Calu3 (cell line): ENCODE measurements at regions not wholly inside any gene's neighbourhood (a gene's known extent, or its start where the extent isn't known, plus 50 kb on each side); places are given as distances from the start of the nearest gene placed in this dataset.

Source experiments
- BruUV-seq: library from RNA; stranded (reverse); fragments of 400-500 nt; replicated peaks from 2 replicates; lab custom pipeline; 2021; lab: Mats Ljungman, UMichigan
- CTCF ChIA-PET: fragments of 300-600 bp; sonication (Branson Sonifier 250); formaldehyde crosslinking; loops from one replicate; lab custom pipeline; 2022; ENCODE audit warnings: antibody characterized with exemption; lab: Charles Lee
- DNase-seq: peaks from one replicate; pipeline ENCODE4 v3.0.0; 2022
- H3K27ac Mint-ChIP-seq: one replicate; pipeline ENCODE4 v1.8.0; 2022; ENCODE audit warnings: mixed read lengths; ENCODE audit not compliant: unreplicated experiment
- H3K27me3 Mint-ChIP-seq: one replicate; pipeline ENCODE4 v1.8.0; 2022; ENCODE audit warnings: mixed read lengths; ENCODE audit not compliant: unreplicated experiment
- H3K36me3 Mint-ChIP-seq: one replicate; pipeline ENCODE4 v1.8.0; 2022; ENCODE audit warnings: mild to moderate bottlenecking, moderate library complexity, mixed read lengths; ENCODE audit not compliant: insufficient read depth, unreplicated experiment
- H3K4me1 Mint-ChIP-seq: one replicate; pipeline ENCODE4 v1.8.0; 2022; ENCODE audit warnings: mild to moderate bottlenecking, low read depth, mixed read lengths; ENCODE audit not compliant: unreplicated experiment
- H3K4me3 Mint-ChIP-seq: one replicate; pipeline ENCODE4 v1.8.0; 2022; ENCODE audit warnings: mild to moderate bottlenecking, low read depth, moderate library complexity, mixed read lengths; ENCODE audit not compliant: unreplicated experiment
- H3K9me3 Mint-ChIP-seq: one replicate; pipeline ENCODE4 v1.8.0; 2022; ENCODE audit warnings: low read depth, mixed read lengths; ENCODE audit not compliant: unreplicated experiment
- CTCF ChIP-seq: fragments of 200-600 bp; IDR thresholded peaks from one replicate; pipeline ENCODE4 v1.8.0; 2022; ENCODE audit warnings: antibody characterized with exemption; ENCODE audit not compliant: unreplicated experiment
- intact Hi-C: fragments of 100-400 bp; cut with micrococcal nuclease; formaldehyde crosslinking; loops from one replicate; pipeline ENCODE4 v1.10.0; 2022; ENCODE audit not compliant: unreplicated experiment

DNA sequence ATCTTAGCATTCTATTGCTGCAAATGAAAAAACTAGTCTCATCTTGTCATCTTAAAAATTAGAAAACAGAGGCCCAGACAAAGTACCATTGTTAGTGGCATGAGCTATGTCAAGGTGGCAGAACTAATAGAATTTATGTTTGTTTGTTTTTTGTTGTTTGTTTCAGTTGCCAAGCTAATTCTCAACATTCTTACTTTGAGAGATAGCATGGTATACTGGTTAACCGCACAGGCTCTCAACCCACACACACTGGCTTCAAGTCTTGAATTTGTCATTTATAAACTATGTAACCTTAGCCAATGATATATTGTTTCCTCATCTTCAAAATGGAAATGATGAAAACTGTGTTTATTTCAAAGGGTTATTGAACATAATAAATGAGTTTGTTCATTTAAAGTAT is 367.6 kb upstream of the PLSCR5 start:
- BruUV-seq, result no TSS peak
- CTCF ChIA-PET, result no interaction called here
- H3K4me1 Mint-ChIP-seq, result peaks cover 10% of the 10 kb centered on the region
- no peaks in the 10 kb centered on the region for H3K27me3 Mint-ChIP-seq
- H3K27ac Mint-ChIP-seq, result no peak overlapping the region
- TF ChIP-seq CTCF, result no peak
- no peaks in the 10 kb centered on the region for H3K36me3 Mint-ChIP-seq
- intact Hi-C loops, result no loop called here
- DNase-seq, result no peak
- no peak overlapping the region for H3K4me3 Mint-ChIP-seq
- H3K9me3 Mint-ChIP-seq, result peaks cover 2% of the 10 kb centered on the region

DNA sequence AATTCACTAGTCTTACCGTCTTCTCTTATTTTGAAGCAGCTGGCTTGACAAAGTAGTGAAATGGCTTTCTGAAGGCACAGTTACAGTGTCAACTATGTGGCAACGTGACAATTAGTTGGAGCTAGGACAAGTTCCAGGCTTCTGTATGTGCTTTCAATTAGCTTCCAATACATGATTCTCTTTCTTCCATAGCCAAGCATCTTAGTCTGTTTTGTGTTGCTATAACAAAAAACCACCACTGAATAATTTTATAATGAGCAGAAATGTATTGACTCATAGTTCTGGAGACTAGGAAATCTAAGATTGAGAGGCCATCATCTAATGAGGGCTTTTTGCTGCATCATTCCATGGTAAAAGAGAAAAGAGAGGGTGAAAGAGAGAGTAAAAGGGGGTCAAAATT is 365.1 kb upstream of the PLSCR5 start:
- no TSS peak for BruUV-seq
- intact Hi-C loops, result no loop called here
- Mint-ChIP-seq H3K27me3 (no peaks in the 10 kb centered on the region), H3K36me3 (no peaks in the 10 kb centered on the region), H3K4me3 (no peak overlapping the region), H3K27ac (no peak overlapping the region), H3K4me1 (peaks cover 10% of the 10 kb centered on the region), H3K9me3 (no peaks in the 10 kb centered on the region)
- no peak for DNase-seq
- no peak for TF ChIP-seq CTCF
- CTCF ChIA-PET, result no interaction called here

DNA sequence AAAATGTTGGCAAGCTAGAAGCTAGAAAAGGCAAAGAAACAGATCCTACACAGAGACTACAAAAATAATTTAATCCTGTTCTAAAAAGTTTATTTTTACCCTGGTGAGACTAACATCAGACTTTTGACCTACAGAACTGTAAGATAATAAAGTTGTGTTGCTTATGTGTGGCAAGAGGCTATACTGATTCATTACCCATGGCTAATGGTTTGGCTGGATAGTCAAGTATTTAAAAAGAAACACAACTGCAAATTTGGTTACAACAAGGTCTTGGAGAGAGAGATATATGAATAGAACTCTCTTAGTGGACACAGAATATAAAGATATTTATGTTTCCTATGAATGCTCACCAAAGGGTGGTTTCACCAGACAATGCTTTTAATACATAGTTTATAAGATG is 364.2 kb upstream of the PLSCR5 start:
- Mint-ChIP-seq H3K27me3 (no peaks in the 10 kb centered on the region), H3K4me1 (peaks cover 10% of the 10 kb centered on the region), H3K4me3 (no peak overlapping the region), H3K9me3 (peaks cover 2% of the 10 kb centered on the region), H3K27ac (no peak overlapping the region), H3K36me3 (no peaks in the 10 kb centered on the region)
- DNase-seq, result no peak
- CTCF ChIA-PET, result interaction anchor here (0.6 kb wide), 1 partner anchor 219 kb away, joined by 6 read pairs; no protein-coding TSS in a partner anchor
- BruUV-seq, result no TSS peak
- TF ChIP-seq CTCF, result no peak
- intact Hi-C loops, result no loop called here

DNA sequence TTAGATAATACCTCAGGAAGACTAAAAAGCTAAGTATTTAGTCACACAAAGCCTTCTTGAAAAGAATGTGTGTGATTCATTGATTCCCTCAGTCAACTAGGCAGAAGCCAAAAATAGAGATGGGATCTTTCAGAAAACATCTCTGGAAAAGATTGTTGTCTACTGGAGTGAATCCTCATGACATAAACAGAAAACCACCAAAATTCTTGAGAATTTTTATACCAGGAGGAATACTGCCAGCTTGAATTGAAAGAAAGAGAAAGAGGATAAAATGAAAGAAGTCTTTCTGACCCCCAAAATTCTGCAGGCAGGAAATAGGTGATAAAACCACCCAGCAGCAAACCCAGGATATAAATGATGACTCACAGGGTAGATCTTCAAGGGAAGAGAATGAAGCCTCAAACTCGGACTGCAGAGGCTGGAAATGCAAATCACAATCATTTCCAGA is 363.1 kb upstream of the PLSCR5 start:
- no peaks in the 10 kb centered on the region for H3K36me3 Mint-ChIP-seq
- no peak for DNase-seq
- no peak for TF ChIP-seq CTCF
- intact Hi-C loops, result no loop called here
- no peak overlapping the region for H3K27ac Mint-ChIP-seq
- peaks cover 6% of the 10 kb centered on the region for H3K9me3 Mint-ChIP-seq
- CTCF ChIA-PET, result no interaction called here
- peaks cover 10% of the 10 kb centered on the region for H3K4me1 Mint-ChIP-seq
- no peak overlapping the region for H3K4me3 Mint-ChIP-seq
- no TSS peak for BruUV-seq
- no peaks in the 10 kb centered on the region for H3K27me3 Mint-ChIP-seq
